ENCODE measurements at regions not wholly inside any gene's neighbourhood (a gene's known extent, or its start where the extent isn't known, plus 50 kb on each side); places are given as distances from the start of the nearest gene placed in this dataset.

- TF ChIP-seq CTCF (IDR thresholded peaks at IDR 0.05) (no peak), POLR2A (IDR thresholded peaks at IDR 0.05) (no peak)
- Histone ChIP-seq H3K9me3 (no peaks in the 10 kb centered on the region), H3K27me3 (no peaks in the 10 kb centered on the region), H3K4me3 (no peak overlapping the region), H3K27ac (no peak overlapping the region), H3K36me3 (ENCODE audit: low read depth, missing control alignments) (no peaks in the 10 kb centered on the region), H3K4me1 (no peaks in the 10 kb centered on the region)
- 88 to 91% methylated on average over 3 of the region's 3 CpGs for WGBS, 2 donors
- DNase-seq, result no peak
- intact Hi-C loops (cut with DNase I; ENCODE audit: low total_unique reads), result no loop called here
These were observed 59.4 kb upstream of the ASIC2 start for GRCh38 chr17:33352526-33352925.

GRCh38 chr17:33356266-33356665 lies 63.2 kb upstream of the ASIC2 start:
- Histone ChIP-seq H3K27me3 (no peaks in the 10 kb centered on the region), H3K36me3 (ENCODE audit: low read depth, missing control alignments) (no peaks in the 10 kb centered on the region), H3K4me3 (no peak overlapping the region), H3K4me1 (no peaks in the 10 kb centered on the region), H3K27ac (no peak overlapping the region), H3K9me3 (no peaks in the 10 kb centered on the region)
- TF ChIP-seq CTCF (IDR thresholded peaks at IDR 0.05) (no peak), POLR2A (IDR thresholded peaks at IDR 0.05) (no peak)
- intact Hi-C loops (cut with DNase I; ENCODE audit: low total_unique reads), result no loop called here
- DNase-seq, result no peak
- 79 to 88% methylated on average over 2 to 3 of the region's 3 CpGs for WGBS, 2 donors

GRCh38 chr17:33363475-33363874 lies 70.4 kb upstream of the ASIC2 start:
- Histone ChIP-seq H3K4me3 (no peak overlapping the region), H3K9me3 (no peaks in the 10 kb centered on the region), H3K27me3 (no peaks in the 10 kb centered on the region), H3K36me3 (ENCODE audit: low read depth, missing control alignments) (no peaks in the 10 kb centered on the region), H3K4me1 (no peaks in the 10 kb centered on the region), H3K27ac (no peak overlapping the region)
- no peak for DNase-seq
- 67 to 82% methylated on average over 6 of the region's 6 CpGs for WGBS, 2 donors
- TF ChIP-seq POLR2A (IDR thresholded peaks at IDR 0.05) (no peak), CTCF (IDR thresholded peaks at IDR 0.05) (no peak)
- intact Hi-C loops (cut with DNase I; ENCODE audit: low total_unique reads), result no loop called here

- Histone ChIP-seq H3K36me3 (ENCODE audit: low read depth, missing control alignments) (no peaks in the 10 kb centered on the region), H3K9me3 (no peaks in the 10 kb centered on the region), H3K27ac (no peak overlapping the region), H3K4me1 (no peaks in the 10 kb centered on the region), H3K27me3 (no peaks in the 10 kb centered on the region), H3K4me3 (no peak overlapping the region)
- intact Hi-C loops (cut with DNase I; ENCODE audit: low total_unique reads), result no loop called here
- DNase-seq, result no peak
- TF ChIP-seq CTCF (IDR thresholded peaks at IDR 0.05), result no peak
- TF ChIP-seq POLR2A (IDR thresholded peaks at IDR 0.05), result no peak
- WGBS, 2 donors, result 76 to 82% methylated on average over 4 of the region's 4 CpGs
These were observed 73.9 kb upstream of the ASIC2 start for GRCh38 chr17:33366960-33367359.

- TF ChIP-seq POLR2A (IDR thresholded peaks at IDR 0.05) (no peak), CTCF (IDR thresholded peaks at IDR 0.05) (no peak)
- no peaks in the 10 kb centered on the region for H3K27me3 ChIP-seq
- no peaks in the 10 kb centered on the region for H3K36me3 ChIP-seq (ENCODE audit: low read depth, missing control alignments)
- H3K4me1 ChIP-seq, result no peaks in the 10 kb centered on the region
- no peak overlapping the region for H3K4me3 ChIP-seq
- no peak for DNase-seq
- H3K9me3 ChIP-seq, result no peaks in the 10 kb centered on the region
- intact Hi-C loops (cut with DNase I; ENCODE audit: low total_unique reads), result no loop called here
- H3K27ac ChIP-seq, result no peak overlapping the region
These were observed 76.1 kb upstream of the ASIC2 start for GRCh38 chr17:33369149-33369548.

All from testis (tissue), 2 donors.